BJ (cell line): ENCODE measurements at regions not wholly inside any gene's neighbourhood (a gene's known extent, or its start where the extent isn't known, plus 50 kb on each side); places are given as distances from the start of the nearest gene placed in this dataset.

ENCODE experiments used
- CTCF ChIA-PET: fragments of 350-600 bp; formaldehyde crosslinking; extraction: SDS; loops from one replicate; lab custom pipeline; 2021; ENCODE audit warnings: antibody characterized with exemption, inconsistent platforms; lab: Yijun Ruan, JAX
- POLR2A ChIA-PET: fragments of 300-600 bp; sonication (Branson Sonifier 250); formaldehyde crosslinking; extraction: SDS; loops from one replicate; lab custom pipeline; 2021; ENCODE audit warnings: antibody characterized with exemption; lab: Charles Lee
- DNase-seq: peaks from one replicate; pipeline ENCODE4 v3.0.0-alpha.2; 2011; ENCODE audit warnings: low read depth
- H3K27me3 ChIP-seq: 2 replicates; pipeline ENCODE4 v1.6.0; 2011; ENCODE audit warnings: low read length; ENCODE audit not compliant: control insufficient read depth, insufficient read depth
- H3K36me3 ChIP-seq: 2 replicates; pipeline ENCODE4 v1.5.1; 2011; ENCODE audit warnings: low read length; ENCODE audit not compliant: control insufficient read depth, insufficient read depth
- H3K4me3 ChIP-seq: 2 replicates; pipeline ENCODE4 v1.5.1; 2011; ENCODE audit warnings: low read depth, mild to moderate bottlenecking, control low read depth, low read length
- TF ChIP-seq, protein P1 (sequence below): IDR thresholded peaks from 2 replicates; pipeline ENCODE4 v1.5.1; 2011; ENCODE audit warnings: low read depth, mild to moderate bottlenecking, control low read depth, inconsistent platforms, low read length, moderate library complexity; ENCODE audit not compliant: insufficient read depth

DNA sequence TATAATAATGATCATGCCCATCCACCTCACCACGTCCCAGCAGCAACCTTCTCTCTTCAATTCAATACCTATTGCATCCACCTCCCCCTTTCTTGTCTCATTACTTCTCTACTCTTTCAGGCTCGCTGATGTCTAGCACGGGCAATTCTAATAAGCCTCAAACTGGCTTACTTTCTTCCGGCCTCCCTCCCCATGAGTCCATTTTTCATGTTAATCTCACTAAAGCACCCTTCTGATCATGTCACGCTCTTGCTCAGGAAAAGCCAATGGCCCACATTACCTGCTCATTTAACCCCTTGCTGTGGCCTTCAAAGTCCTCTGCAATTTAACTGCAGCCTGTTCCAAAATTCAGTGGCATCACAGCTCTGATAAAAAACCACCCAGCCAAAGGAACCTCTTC is 105.1 kb downstream of the UTRN start:
- CTCF ChIA-PET = no interaction called here
- Histone ChIP-seq H3K27me3 (no peaks in the 10 kb centered on the region), H3K36me3 (no peaks in the 10 kb centered on the region), H3K4me3 (no peak overlapping the region)
- POLR2A ChIA-PET = no interaction called here
- TF ChIP-seq, protein P1, sequence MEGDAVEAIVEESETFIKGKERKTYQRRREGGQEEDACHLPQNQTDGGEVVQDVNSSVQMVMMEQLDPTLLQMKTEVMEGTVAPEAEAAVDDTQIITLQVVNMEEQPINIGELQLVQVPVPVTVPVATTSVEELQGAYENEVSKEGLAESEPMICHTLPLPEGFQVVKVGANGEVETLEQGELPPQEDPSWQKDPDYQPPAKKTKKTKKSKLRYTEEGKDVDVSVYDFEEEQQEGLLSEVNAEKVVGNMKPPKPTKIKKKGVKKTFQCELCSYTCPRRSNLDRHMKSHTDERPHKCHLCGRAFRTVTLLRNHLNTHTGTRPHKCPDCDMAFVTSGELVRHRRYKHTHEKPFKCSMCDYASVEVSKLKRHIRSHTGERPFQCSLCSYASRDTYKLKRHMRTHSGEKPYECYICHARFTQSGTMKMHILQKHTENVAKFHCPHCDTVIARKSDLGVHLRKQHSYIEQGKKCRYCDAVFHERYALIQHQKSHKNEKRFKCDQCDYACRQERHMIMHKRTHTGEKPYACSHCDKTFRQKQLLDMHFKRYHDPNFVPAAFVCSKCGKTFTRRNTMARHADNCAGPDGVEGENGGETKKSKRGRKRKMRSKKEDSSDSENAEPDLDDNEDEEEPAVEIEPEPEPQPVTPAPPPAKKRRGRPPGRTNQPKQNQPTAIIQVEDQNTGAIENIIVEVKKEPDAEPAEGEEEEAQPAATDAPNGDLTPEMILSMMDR = no peak
- no peak for DNase-seq

DNA sequence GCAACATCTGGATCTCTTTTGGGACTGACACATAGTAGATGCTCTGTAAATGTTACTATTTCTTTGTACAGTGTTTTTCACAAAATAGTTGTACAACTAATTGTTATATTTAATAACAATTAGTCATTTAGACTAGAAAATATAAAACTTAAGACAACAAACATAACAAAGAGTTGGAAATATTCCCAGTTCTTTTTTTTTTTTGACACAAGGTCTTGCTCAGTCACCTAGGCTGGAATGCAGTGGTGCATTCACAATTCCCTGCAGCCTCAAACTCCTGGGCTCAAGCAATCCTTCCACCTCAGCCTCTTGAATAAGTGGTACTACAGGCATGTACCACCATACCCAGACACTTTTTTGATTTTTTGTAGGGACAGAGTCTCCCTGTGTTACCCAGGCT is 105.8 kb downstream of the UTRN start:
- Histone ChIP-seq H3K27me3 (no peaks in the 10 kb centered on the region), H3K4me3 (no peak overlapping the region), H3K36me3 (no peaks in the 10 kb centered on the region)
- TF ChIP-seq, protein P1 = no peak
- DNase-seq = no peak
- ChIA-PET POLR2A (no interaction called here), CTCF (no interaction called here)

DNA sequence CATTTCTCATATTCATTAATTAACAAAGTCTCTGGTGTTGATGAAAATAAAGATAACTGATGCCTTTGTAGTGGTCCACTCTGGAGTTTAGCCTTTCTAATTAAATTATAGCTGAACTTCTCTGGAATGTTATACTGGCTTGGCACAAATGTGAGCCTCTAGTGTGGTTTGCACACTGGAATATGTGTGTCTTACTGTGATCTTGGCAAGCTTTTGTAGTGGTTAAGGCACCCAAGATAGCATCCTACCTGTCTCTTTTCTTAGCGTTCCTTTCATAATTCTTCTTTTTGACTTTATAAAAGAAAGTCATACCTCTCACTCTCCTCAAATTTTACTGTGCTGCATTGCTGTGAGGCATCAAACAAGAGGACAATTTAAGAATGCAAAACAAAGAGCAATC is 107.4 kb downstream of the UTRN start:
- CTCF ChIA-PET = no interaction called here
- DNase-seq = no peak
- no peak overlapping the region for H3K4me3 ChIP-seq

GRCh38 chr6:144394210-144394609 is 109.1 kb downstream of the UTRN start:
- H3K4me3 ChIP-seq = no peak overlapping the region
- H3K36me3 ChIP-seq = no peaks in the 10 kb centered on the region
- DNase-seq = no peak
- POLR2A ChIA-PET = no interaction called here
- CTCF ChIA-PET = no interaction called here
- TF ChIP-seq, protein P1 = no peak
- no peaks in the 10 kb centered on the region for H3K27me3 ChIP-seq

More for the DNA sequence above, 107.4 kb downstream of the UTRN start:
- TF ChIP-seq, protein P1 = no peak
- POLR2A ChIA-PET = no interaction called here
- H3K36me3 ChIP-seq = no peaks in the 10 kb centered on the region
- H3K27me3 ChIP-seq = no peaks in the 10 kb centered on the region

- ChIA-PET CTCF (no interaction called here), POLR2A (no interaction called here)
- Histone ChIP-seq H3K36me3 (no peaks in the 10 kb centered on the region), H3K4me3 (no peak overlapping the region), H3K27me3 (no peaks in the 10 kb centered on the region)
- no peak for DNase-seq
- TF ChIP-seq, protein P1 = no peak
Measured at GRCh38 chr6:144395014-144395413, 109.9 kb downstream of the UTRN start.
